NB4 (cell line): ENCODE measurements at regions not wholly inside any gene's neighbourhood (a gene's known extent, or its start where the extent isn't known, plus 50 kb on each side); places are given as distances from the start of the nearest gene placed in this dataset.

Experiments used
- POLR2A ChIP-seq: IDR thresholded peaks from 2 replicates; pipeline ENCODE4 v1.6.1; 2011; ENCODE audit warnings: mild to moderate bottlenecking; ENCODE audit not compliant: insufficient read length; ENCODE audit errors: extremely low read depth
- TF ChIP-seq, protein P1 (sequence below): IDR thresholded peaks from one replicate; pipeline ENCODE4 v1.5.1; 2012; ENCODE audit warnings: low read depth, low read length

DNA sequence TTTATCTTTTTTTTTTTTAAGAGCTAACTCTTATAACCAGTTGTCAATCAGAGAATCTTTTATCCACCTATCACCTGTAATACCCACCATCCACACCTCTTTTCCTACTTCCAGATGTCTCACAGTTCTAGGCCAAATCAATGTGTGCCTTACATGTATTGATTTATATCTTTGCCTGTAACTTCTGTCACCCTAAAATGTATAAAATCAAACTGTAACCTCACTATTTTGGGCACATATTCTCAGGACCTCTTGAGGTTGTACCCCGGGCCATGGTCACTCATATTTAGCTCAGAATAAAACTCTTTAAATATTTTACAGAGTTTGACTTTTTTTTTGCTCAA lies 404.7 kb upstream of the RORB start:
- TF ChIP-seq, protein P1, sequence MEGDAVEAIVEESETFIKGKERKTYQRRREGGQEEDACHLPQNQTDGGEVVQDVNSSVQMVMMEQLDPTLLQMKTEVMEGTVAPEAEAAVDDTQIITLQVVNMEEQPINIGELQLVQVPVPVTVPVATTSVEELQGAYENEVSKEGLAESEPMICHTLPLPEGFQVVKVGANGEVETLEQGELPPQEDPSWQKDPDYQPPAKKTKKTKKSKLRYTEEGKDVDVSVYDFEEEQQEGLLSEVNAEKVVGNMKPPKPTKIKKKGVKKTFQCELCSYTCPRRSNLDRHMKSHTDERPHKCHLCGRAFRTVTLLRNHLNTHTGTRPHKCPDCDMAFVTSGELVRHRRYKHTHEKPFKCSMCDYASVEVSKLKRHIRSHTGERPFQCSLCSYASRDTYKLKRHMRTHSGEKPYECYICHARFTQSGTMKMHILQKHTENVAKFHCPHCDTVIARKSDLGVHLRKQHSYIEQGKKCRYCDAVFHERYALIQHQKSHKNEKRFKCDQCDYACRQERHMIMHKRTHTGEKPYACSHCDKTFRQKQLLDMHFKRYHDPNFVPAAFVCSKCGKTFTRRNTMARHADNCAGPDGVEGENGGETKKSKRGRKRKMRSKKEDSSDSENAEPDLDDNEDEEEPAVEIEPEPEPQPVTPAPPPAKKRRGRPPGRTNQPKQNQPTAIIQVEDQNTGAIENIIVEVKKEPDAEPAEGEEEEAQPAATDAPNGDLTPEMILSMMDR, result no peak
- no peak for TF ChIP-seq POLR2A
